ENCODE measurements at regions not wholly inside any gene's neighbourhood (a gene's known extent, or its start where the extent isn't known, plus 50 kb on each side); places are given as distances from the start of the nearest gene placed in this dataset.

DNA sequence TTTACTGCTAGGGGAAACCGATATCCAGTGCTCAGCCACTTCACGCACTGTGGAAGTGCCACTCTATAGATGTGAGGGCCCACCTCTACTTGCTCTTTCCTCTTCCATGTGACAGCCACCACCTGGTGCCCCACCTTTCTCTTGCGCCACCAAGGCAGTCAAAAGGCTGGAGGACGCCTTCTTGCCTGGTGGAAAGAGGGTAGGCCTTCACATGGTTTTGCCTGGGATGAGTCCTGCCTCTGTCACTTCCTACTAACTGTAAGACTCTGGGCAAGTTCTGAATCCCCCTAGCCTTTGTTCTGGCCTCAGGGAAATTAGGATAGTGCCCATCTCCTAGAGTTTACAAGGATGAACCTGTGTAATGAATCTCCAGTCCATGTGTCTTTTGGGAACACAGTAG lies 66.1 kb upstream of the ODC1 start:
- Histone ChIP-seq H3K4me1 (no peaks in the 10 kb centered on the region), H3K36me3 (ENCODE audit: control insufficient read depth, insufficient read depth, low read length) (no peaks in the 10 kb centered on the region), H3K9me3 (peaks cover 20% of the 10 kb centered on the region), H3K27me3 (replicated peaks; ENCODE audit: control insufficient read depth, insufficient read depth, low read length) (no peaks in the 10 kb centered on the region), H3K4me3 (ENCODE audit: low read depth, low read length) (no peak overlapping the region)
- H3K27ac Mint-ChIP-seq (ENCODE audit: unreplicated experiment), result no peak overlapping the region
- TF ChIP-seq, protein P1, sequence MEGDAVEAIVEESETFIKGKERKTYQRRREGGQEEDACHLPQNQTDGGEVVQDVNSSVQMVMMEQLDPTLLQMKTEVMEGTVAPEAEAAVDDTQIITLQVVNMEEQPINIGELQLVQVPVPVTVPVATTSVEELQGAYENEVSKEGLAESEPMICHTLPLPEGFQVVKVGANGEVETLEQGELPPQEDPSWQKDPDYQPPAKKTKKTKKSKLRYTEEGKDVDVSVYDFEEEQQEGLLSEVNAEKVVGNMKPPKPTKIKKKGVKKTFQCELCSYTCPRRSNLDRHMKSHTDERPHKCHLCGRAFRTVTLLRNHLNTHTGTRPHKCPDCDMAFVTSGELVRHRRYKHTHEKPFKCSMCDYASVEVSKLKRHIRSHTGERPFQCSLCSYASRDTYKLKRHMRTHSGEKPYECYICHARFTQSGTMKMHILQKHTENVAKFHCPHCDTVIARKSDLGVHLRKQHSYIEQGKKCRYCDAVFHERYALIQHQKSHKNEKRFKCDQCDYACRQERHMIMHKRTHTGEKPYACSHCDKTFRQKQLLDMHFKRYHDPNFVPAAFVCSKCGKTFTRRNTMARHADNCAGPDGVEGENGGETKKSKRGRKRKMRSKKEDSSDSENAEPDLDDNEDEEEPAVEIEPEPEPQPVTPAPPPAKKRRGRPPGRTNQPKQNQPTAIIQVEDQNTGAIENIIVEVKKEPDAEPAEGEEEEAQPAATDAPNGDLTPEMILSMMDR (IDR thresholded peaks at IDR 0.05; ENCODE audit: insufficient read depth in 1 of 2, low read depth in 1 of 2, low read length in 1 of 2, severe bottlenecking in 1 of 2, unreplicated experiment in 1 of 2), result no peak
- intact Hi-C loops (cut with micrococcal nuclease; ENCODE audit: unreplicated experiment), result no loop called here
- POLR2A ChIA-PET, result no interaction called here
- no TSS peak for BruUV-seq (replicated peaks)
- H3K36me3 Mint-ChIP-seq (ENCODE audit: insufficient read depth, unreplicated experiment), result no peaks in the 10 kb centered on the region
- CTCF ChIA-PET, result interaction anchor here (0.7 kb wide), 1 partner anchor 350 kb away, joined by 4 read pairs; no protein-coding TSS in a partner anchor
- H3K9me3 Mint-ChIP-seq (ENCODE audit: unreplicated experiment), result peaks cover 10% of the 10 kb centered on the region
- H3K4me1 Mint-ChIP-seq (ENCODE audit: low read depth, unreplicated experiment), result no peaks in the 10 kb centered on the region
- DNase-seq, result no peak
- H3K4me3 Mint-ChIP-seq (ENCODE audit: unreplicated experiment), result no peak overlapping the region
- H3K27me3 Mint-ChIP-seq (ENCODE audit: insufficient read depth, unreplicated experiment), result no peaks in the 10 kb centered on the region

DNA sequence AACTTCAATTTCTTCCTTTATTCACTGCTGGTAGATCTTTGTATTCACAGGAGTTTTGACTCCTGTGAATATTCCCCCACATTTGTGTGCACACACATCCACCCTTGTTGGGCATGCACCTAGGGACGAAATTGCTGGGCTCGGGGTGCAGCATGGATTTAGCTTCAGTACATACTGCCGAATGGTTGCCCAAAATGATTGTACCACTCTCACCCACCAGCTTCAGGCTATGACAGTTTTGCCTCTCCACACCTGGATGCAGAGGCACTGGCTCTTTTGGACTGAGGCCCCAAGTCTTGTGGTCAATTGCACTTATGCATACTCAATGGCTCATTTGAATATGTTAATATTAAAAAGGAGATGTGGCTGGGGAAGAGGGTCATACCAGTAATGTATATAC lies 65.1 kb upstream of the ODC1 start:
- Mint-ChIP-seq H3K9me3 (ENCODE audit: unreplicated experiment) (peaks cover 10% of the 10 kb centered on the region), H3K36me3 (ENCODE audit: insufficient read depth, unreplicated experiment) (no peaks in the 10 kb centered on the region), H3K27me3 (ENCODE audit: insufficient read depth, unreplicated experiment) (no peaks in the 10 kb centered on the region), H3K4me3 (ENCODE audit: unreplicated experiment) (no peak overlapping the region), H3K27ac (ENCODE audit: unreplicated experiment) (no peak overlapping the region), H3K4me1 (ENCODE audit: low read depth, unreplicated experiment) (no peaks in the 10 kb centered on the region)
- Histone ChIP-seq H3K4me1 (no peaks in the 10 kb centered on the region), H3K4me3 (ENCODE audit: low read depth, low read length) (no peak overlapping the region), H3K27me3 (replicated peaks; ENCODE audit: control insufficient read depth, insufficient read depth, low read length) (no peaks in the 10 kb centered on the region), H3K9me3 (peaks cover 20% of the 10 kb centered on the region), H3K36me3 (ENCODE audit: control insufficient read depth, insufficient read depth, low read length) (no peaks in the 10 kb centered on the region)
- ChIA-PET POLR2A (no interaction called here), CTCF (no interaction called here)
- no peak for DNase-seq
- intact Hi-C loops (cut with micrococcal nuclease; ENCODE audit: unreplicated experiment), result no loop called here
- TF ChIP-seq, protein P1 (IDR thresholded peaks at IDR 0.05; ENCODE audit: insufficient read depth in 1 of 2, low read depth in 1 of 2, low read length in 1 of 2, severe bottlenecking in 1 of 2, unreplicated experiment in 1 of 2), result no peak
- BruUV-seq (replicated peaks), result no TSS peak

DNA sequence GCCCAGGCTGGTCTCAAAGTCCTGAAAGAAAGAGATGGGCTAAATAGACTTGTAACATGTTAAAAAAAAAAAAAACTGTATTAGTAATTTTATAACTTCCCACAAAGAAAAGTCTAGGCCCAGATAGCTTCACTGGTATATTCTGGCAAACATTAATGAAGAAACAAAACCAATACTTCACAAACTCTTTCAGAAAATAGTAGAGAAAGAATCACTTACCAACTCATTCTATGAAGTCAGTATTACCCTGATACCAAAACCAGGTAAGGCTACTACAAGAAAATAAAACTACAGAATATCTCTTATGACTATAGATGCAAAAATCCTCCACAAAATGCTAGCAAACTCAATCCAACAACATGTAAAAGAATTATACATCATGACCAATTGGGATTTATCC lies 59.9 kb upstream of the ODC1 start:
- CTCF ChIA-PET, result no interaction called here
- H3K9me3 Mint-ChIP-seq (ENCODE audit: unreplicated experiment), result no peaks in the 10 kb centered on the region
- Histone ChIP-seq H3K36me3 (ENCODE audit: control insufficient read depth, insufficient read depth, low read length) (no peaks in the 10 kb centered on the region), H3K4me1 (no peaks in the 10 kb centered on the region), H3K27me3 (replicated peaks; ENCODE audit: control insufficient read depth, insufficient read depth, low read length) (no peaks in the 10 kb centered on the region), H3K9me3 (no peaks in the 10 kb centered on the region), H3K4me3 (ENCODE audit: low read depth, low read length) (no peak overlapping the region)
- TF ChIP-seq, protein P1 (IDR thresholded peaks at IDR 0.05; ENCODE audit: insufficient read depth in 1 of 2, low read depth in 1 of 2, low read length in 1 of 2, severe bottlenecking in 1 of 2, unreplicated experiment in 1 of 2), result no peak
- no peak for DNase-seq
- H3K4me1 Mint-ChIP-seq (ENCODE audit: low read depth, unreplicated experiment), result no peaks in the 10 kb centered on the region
- intact Hi-C loops (cut with micrococcal nuclease; ENCODE audit: unreplicated experiment), result no loop called here
- H3K27ac Mint-ChIP-seq (ENCODE audit: unreplicated experiment), result no peak overlapping the region
- POLR2A ChIA-PET, result no interaction called here
- no peak overlapping the region for H3K4me3 Mint-ChIP-seq (ENCODE audit: unreplicated experiment)
- H3K36me3 Mint-ChIP-seq (ENCODE audit: insufficient read depth, unreplicated experiment), result no peaks in the 10 kb centered on the region
- BruUV-seq (replicated peaks), result no TSS peak
- H3K27me3 Mint-ChIP-seq (ENCODE audit: insufficient read depth, unreplicated experiment), result no peaks in the 10 kb centered on the region
